LHCN-M2 (cell line): ENCODE measurements at regions not wholly inside any gene's neighbourhood (a gene's known extent, or its start where the extent isn't known, plus 50 kb on each side); places are given as distances from the start of the nearest gene placed in this dataset.
"Not testable (repeated sequence)": the region's sequence is repeated elsewhere in the genome, so short reads cannot be mapped to it uniquely, and the experiment has no call there.

Source experiments
- DNase-seq: peaks from one replicate; pipeline ENCODE4 v3.0.0-alpha.2; 2012; ENCODE audit warnings: low read depth

DNA sequence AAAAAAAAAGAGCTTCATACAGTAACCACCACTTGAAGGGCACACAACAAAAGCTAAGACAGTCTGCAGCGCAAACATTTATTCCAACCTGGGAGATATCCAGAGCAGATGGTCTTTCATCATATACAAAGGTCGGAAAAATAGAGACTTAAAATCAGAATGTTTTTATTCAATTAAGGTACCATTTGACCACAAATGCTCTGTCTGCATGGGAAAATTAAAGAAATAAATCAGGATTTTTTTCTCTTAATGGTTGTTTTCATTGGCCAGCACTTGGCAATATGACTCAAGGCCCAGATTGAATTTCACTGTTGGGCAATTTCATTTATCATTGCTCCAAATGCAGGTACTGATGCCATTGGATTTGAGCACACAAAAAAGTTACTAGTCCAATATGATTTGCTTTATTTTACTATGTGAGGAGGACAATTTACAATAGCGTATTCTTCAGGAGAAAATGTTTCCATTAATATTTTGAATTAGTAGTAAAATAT, 145.9 kb upstream of the AGTR1 start:
- peak; percentile 66 for DNase-seq

GRCh38 chr3:148554367-148554766, 143.3 kb upstream of the AGTR1 start:
- DNase-seq, result no peak

DNA sequence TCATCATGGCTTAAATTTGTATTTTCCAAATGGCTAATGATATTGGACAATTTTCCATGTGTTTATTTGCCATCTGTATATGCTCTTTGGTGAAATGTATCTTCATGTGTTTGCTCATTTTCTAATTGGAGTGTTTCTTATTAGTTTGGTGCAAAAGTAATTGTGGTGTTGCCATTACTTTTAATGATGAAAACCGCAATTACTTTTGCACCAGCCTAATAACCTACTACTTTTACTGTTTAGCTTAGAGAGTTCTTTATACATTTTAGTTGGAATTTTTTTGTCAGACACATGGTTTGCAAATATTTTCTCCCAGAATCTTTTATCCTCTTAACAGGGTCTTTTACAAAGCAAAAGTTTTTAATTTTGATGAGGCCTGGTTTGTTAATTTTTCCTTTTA, 141.0 kb upstream of the AGTR1 start:
- no peak for DNase-seq

GRCh38 chr3:148577579-148577978, 120.1 kb upstream of the AGTR1 start:
- DNase-seq, result not testable (repeated sequence)

- no peak for DNase-seq
Observed at GRCh38 chr3:148582126-148582525, 115.6 kb upstream of the AGTR1 start.

DNA sequence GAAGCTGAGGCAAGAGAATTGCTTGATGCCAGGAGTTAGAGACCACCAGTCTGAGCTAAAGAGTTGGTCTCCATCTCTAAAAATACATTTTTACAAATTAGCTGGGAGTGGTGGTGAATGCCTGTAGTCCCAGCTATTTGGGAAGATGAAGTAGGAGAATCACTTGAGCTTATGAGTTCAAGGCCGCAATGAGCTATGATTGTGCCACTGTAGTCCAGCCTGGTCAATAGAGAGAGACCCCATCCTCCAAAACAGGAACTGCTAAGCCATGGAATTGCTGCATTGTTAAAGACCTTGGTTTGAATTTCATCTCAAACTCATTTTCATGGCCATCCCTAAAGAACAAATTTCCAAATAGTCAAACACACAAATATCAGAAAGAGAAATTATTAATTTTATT, 113.9 kb upstream of the AGTR1 start:
- no peak for DNase-seq

DNA sequence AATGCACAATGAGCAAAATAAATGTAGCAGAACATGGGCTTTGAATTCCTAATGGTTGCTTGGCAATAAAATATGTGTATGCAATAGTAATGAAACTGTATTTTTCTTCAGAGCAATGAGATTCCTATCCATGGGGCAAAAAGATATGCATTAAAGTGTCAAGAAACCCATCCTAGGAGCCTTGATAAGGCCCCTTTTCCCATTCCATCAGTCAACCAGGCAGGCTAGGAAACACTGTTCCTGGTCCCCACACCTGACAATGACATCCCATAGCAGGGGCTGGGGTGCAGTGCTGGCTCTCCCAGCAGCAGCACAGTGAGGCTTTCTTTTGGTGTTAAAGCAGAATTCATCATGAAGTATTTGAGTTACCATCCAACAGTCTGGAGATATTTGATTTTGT, 113.3 kb upstream of the AGTR1 start:
- DNase-seq, result no peak

DNA sequence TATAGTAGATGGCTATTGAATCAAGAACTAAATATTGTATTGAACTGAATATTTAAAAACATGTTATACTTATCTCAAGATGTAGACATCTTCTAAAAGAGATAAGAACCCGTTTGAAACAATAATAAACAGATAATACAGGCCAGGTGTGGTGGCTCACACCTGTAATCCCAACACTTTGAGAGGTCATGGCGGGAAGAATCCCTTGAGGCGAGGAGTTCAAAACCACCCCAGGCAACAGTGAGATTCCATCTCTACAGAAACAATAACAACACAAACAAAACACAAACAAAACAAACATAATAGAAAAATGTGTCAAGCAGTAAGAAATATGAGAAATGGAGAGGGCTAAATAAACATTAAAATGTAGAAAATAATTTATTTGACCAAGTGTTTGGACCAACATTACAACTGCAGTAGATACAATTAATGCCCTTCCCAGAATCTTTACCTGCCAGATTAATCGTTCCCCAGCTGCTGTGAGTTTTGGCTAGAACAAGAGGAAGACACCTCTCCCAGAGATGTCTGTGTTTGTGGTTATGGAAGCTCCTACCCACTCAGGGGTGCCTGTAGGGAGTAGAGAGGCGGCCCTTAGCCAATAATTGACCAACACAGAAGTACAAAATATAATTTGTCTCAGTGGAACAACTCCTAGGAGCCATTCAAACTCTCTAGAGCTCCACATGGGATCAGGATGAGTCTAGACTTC, 111.9 kb upstream of the AGTR1 start:
- DNase-seq, result no peak

GRCh38 chr3:148588291-148588690, 109.4 kb upstream of the AGTR1 start:
- DNase-seq, result no peak

DNA sequence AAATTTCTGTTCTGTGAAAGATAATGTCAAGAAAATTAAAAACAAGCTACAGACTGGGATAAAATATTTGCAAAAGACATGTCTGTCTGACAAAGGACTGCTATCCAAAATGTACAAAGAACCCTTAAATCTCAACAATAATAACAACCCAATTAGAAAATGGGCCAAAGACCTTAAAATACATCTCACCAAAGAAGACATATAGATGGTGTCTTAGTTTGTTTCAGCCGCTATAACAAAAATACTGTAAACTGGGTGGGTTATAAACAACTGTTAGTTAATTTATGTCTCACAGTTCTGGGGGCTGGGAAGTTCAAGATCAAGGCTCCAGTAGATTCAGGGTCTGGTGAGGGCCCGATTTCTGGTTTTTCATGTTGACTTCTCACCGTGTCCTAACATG, 106.2 kb upstream of the AGTR1 start:
- no peak for DNase-seq

GRCh38 chr3:148598619-148599018, 99.1 kb upstream of the AGTR1 start:
- DNase-seq, result peak; percentile 43

GRCh38 chr3:148599481-148599880, 98.2 kb upstream of the AGTR1 start:
- no peak for DNase-seq

DNA sequence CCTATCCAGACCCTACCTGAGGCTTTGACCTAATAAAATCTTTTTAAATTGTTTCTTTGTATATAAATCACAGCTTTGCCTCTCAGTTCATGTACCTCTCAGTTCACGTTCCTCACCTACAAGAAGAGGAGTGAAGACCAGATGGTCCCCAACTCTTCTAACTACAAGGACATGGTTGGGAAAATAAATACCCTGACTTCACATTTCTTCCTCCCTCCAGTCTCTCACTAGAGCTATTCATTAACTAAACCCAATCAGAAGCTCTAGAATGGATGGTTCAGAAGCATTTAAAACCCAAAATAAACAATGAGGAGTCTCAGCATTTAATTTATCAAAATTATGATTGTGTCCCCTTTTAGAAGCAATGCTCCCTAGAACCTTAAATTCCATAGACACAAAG, 97.3 kb upstream of the AGTR1 start:
- DNase-seq, result no peak

- DNase-seq, result no peak
Observed at GRCh38 chr3:148600902-148601765, 96.6 kb upstream of the AGTR1 start.

DNA sequence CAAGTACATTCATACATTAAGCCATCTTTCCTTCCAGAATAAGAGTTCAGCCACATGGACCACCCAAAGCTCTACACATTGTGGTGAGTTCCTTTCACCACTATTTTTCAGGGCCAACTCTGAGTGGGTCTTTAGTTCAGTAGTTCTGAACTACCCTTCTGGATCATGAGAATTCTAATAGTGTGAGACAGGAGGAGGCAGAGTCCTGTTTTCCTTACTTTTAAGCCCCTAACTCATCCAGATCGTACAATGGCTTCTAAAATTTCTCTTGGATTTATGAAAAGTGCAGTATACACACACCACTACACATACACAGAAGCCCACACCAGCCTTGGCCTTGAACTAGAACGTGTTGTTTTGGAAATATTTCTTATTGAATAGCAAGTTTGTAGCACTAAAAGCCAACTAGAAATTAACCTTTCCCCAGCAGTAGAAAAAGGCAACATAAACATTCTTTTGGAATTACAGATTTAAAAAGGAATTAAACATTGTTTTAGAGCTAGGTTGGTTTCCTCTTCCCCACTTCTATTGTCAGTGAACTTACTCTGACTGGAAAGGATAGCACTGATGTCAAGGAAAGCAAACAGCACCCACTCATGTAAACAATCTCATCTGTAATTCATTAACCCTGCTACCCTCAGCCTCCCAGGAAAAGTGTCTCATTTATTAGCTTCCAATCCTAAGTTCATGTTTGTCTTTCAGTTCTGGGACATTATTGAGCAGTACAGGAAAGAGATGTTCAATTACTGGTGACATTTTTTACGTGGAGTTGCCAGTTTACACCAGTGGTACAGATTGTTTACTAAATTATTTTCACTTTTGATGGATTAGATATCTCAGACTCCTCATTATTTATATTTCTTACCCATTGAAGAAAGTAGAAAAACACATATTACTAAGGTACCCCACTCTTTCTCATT, 95.7 kb upstream of the AGTR1 start:
- DNase-seq, result no peak

GRCh38 chr3:148604270-148605085, 93.2 kb upstream of the AGTR1 start:
- peak; percentile 72 for DNase-seq

GRCh38 chr3:148605521-148605920, 92.2 kb upstream of the AGTR1 start:
- DNase-seq, result no peak

DNA sequence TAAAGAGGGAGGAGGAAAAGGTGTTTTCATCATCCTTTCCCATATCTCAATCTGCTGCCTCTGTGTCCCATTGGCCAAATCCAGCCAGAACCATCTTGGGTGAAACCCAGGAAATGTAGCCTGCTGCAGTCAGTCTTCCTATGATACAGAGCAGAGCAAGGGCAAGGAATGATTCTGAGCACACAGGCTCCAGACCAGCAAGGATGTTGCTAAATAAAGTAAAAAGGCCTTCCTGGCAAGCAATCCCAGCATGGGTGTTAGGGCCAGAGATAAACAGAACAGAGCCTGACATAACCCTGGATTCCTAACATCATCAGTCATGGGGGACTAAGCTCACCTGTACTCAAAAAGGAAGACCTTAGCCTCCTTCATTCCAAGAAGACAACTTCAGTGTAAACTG, 90.7 kb upstream of the AGTR1 start:
- DNase-seq, result no peak

DNA sequence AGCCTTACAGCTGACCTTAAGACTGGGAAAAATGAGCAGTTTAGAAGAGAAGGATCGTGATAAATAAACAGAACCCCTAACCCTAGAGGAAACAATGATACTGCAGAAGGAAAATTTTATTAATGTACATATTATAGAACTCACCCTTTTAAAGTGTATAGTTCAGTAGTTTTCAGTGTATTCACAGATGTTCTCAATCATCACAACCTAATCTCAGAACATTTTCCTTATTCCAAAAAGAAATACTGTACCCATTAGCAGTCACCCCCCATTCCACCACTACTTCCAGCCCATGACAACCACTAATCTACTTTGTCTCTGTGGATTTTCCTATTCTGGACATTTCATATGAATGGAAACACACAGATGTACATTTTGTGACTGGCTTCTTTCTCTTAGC, 90.2 kb upstream of the AGTR1 start:
- DNase-seq, result no peak

GRCh38 chr3:148612278-148612677, 85.4 kb upstream of the AGTR1 start:
- DNase-seq, result no peak

- no peak for DNase-seq
Observed at GRCh38 chr3:148615382-148615781, 82.3 kb upstream of the AGTR1 start.
